ENCODE measurements at regions not wholly inside any gene's neighbourhood (a gene's known extent, or its start where the extent isn't known, plus 50 kb on each side); places are given as distances from the start of the nearest gene placed in this dataset.
"Not testable (repeated sequence)": the region's sequence is repeated elsewhere in the genome, so short reads cannot be mapped to it uniquely, and the experiment has no call there.

DNA sequence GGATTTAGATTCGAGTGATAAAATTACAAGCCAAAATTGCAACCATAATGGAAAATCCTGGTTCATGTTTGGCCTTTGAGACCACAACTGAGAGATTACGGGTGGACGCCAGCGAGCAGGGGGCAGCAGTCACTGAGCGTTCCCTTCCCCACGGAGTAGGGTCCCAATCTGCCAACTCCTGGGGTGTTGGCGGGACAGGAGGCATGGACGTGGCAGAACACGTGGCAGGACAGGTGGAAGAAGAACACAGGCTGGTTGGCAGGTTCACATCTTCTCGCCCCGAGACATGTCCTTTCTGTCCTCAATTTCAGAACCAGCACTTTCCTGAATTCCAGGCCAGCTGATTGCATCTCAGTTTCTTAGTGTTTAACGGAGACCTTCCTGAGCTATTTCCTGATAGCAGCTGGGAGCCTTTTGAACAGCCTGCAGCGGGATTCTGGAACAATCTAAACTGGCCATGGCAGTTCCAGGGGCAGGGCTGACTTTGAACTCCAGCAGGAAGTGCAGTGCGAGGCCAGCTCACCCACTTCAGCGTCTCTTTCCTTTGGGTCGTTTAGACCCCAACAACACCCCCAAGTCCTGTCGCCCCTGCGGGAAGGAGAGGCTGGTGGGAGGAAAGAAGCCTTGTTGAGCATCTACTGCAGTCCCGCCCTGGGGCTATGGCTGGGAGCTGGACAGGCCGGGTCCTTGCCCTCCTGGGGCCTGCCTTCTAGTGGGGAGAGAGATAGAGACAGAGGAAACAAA is 159.1 kb upstream of the FOXF1 start:
- H3F3A ChIP-seq (ENCODE audit: insufficient read depth, low read length) = no peaks in the 10 kb centered on the region
- no peaks in the 10 kb centered on the region for H3K4me1 ChIP-seq (ENCODE audit: low read length)
- no peak overlapping the region for H3K27ac ChIP-seq (ENCODE audit: low read length)
- H3K9ac ChIP-seq (ENCODE audit: low read length) = no peak overlapping the region
- H3K27me3 ChIP-seq (replicated peaks; ENCODE audit: insufficient read depth, low read length) = peaks cover 24% of the 10 kb centered on the region
- no peak overlapping the region for H3K4me2 ChIP-seq (ENCODE audit: low read depth, low read length)
- no peaks in the 10 kb centered on the region for H3K79me2 ChIP-seq (ENCODE audit: low read length)
- no peaks in the 10 kb centered on the region for H3K9me3 ChIP-seq (replicated peaks; ENCODE audit: insufficient read depth, low read length)
- no peak for DNase-seq
- no peak overlapping the region for H2AFZ ChIP-seq (ENCODE audit: low read length)
- H3K36me3 ChIP-seq (replicated peaks; ENCODE audit: insufficient read depth, low read length) = no peaks in the 10 kb centered on the region
- no peaks in the 10 kb centered on the region for H4K20me1 ChIP-seq (ENCODE audit: insufficient read depth, low read length)
- TF ChIP-seq CTCF (IDR thresholded peaks at IDR 0.05; ENCODE audit: low read length) = no peak
- no peak for TF ChIP-seq EZH2phosphoT487 (IDR thresholded peaks at IDR 0.05; ENCODE audit: low read length)
- no peak overlapping the region for H3K4me3 ChIP-seq (ENCODE audit: low read length)
- H3K9me2 ChIP-seq (replicated peaks; ENCODE audit: insufficient read depth, low read length) = no peaks in the 10 kb centered on the region

- DNase-seq; H3K9me2 ChIP-seq (replicated peaks; ENCODE audit: insufficient read depth, low read length); H4K20me1 ChIP-seq (ENCODE audit: insufficient read depth, low read length); H2AFZ ChIP-seq (ENCODE audit: low read length); H3K4me3 ChIP-seq (ENCODE audit: low read length); H3K4me2 ChIP-seq (ENCODE audit: low read depth, low read length); H3K79me2 ChIP-seq (ENCODE audit: low read length); H3K9ac ChIP-seq (ENCODE audit: low read length); H3K27ac ChIP-seq (ENCODE audit: low read length); H3K4me1 ChIP-seq (ENCODE audit: low read length); H3K36me3 ChIP-seq (replicated peaks; ENCODE audit: insufficient read depth, low read length); H3F3A ChIP-seq (ENCODE audit: insufficient read depth, low read length); H3K9me3 ChIP-seq (replicated peaks; ENCODE audit: insufficient read depth, low read length): not testable (repeated sequence)
- H3K27me3 ChIP-seq (replicated peaks; ENCODE audit: insufficient read depth, low read length) = peaks cover 21% of the 10 kb centered on the region
Measured at GRCh38 chr16:86351785-86352139, 158.6 kb upstream of the FOXF1 start.

- H3K9ac ChIP-seq (ENCODE audit: low read length) = no peak overlapping the region
- H3K9me2 ChIP-seq (replicated peaks; ENCODE audit: insufficient read depth, low read length) = no peaks in the 10 kb centered on the region
- no peak overlapping the region for H3K4me3 ChIP-seq (ENCODE audit: low read length)
- no peak overlapping the region for H3K27ac ChIP-seq (ENCODE audit: low read length)
- no peak overlapping the region for H2AFZ ChIP-seq (ENCODE audit: low read length)
- no peak for TF ChIP-seq EZH2phosphoT487 (IDR thresholded peaks at IDR 0.05; ENCODE audit: low read length)
- no peak for TF ChIP-seq EZH2 (optimal IDR thresholded peaks at IDR 0.05; ENCODE audit: low read depth, low read length)
- TF ChIP-seq CTCF (IDR thresholded peaks at IDR 0.05; ENCODE audit: low read length) = no peak
- no peak overlapping the region for H3K4me2 ChIP-seq (ENCODE audit: low read depth, low read length)
- no peaks in the 10 kb centered on the region for H3K9me3 ChIP-seq (replicated peaks; ENCODE audit: insufficient read depth, low read length)
- no peaks in the 10 kb centered on the region for H3F3A ChIP-seq (ENCODE audit: insufficient read depth, low read length)
- no peaks in the 10 kb centered on the region for H4K20me1 ChIP-seq (ENCODE audit: insufficient read depth, low read length)
- peaks cover 27% of the 10 kb centered on the region for H3K27me3 ChIP-seq (replicated peaks; ENCODE audit: insufficient read depth, low read length)
- no peaks in the 10 kb centered on the region for H3K79me2 ChIP-seq (ENCODE audit: low read length)
- H3K36me3 ChIP-seq (replicated peaks; ENCODE audit: insufficient read depth, low read length) = no peaks in the 10 kb centered on the region
- DNase-seq = no peak
- no peaks in the 10 kb centered on the region for H3K4me1 ChIP-seq (ENCODE audit: low read length)
Measured at GRCh38 chr16:86353148-86353547, 157.2 kb upstream of the FOXF1 start.

- Histone ChIP-seq H4K20me1 (ENCODE audit: insufficient read depth, low read length) (no peaks in the 10 kb centered on the region), H3F3A (ENCODE audit: insufficient read depth, low read length) (no peaks in the 10 kb centered on the region), H3K9me2 (replicated peaks; ENCODE audit: insufficient read depth, low read length) (no peaks in the 10 kb centered on the region), H2AFZ (ENCODE audit: low read length) (no peak overlapping the region), H3K4me1 (ENCODE audit: low read length) (no peaks in the 10 kb centered on the region), H3K4me3 (ENCODE audit: low read length) (no peak overlapping the region), H3K79me2 (ENCODE audit: low read length) (no peaks in the 10 kb centered on the region), H3K36me3 (replicated peaks; ENCODE audit: insufficient read depth, low read length) (no peaks in the 10 kb centered on the region), H3K27me3 (replicated peaks; ENCODE audit: insufficient read depth, low read length) (peaks cover 28% of the 10 kb centered on the region), H3K9ac (ENCODE audit: low read length) (no peak overlapping the region), H3K27ac (ENCODE audit: low read length) (no peak overlapping the region), H3K9me3 (replicated peaks; ENCODE audit: insufficient read depth, low read length) (no peaks in the 10 kb centered on the region), H3K4me2 (ENCODE audit: low read depth, low read length) (no peak overlapping the region)
- no peak for TF ChIP-seq CTCF (IDR thresholded peaks at IDR 0.05; ENCODE audit: low read length)
- TF ChIP-seq EZH2 (optimal IDR thresholded peaks at IDR 0.05; ENCODE audit: low read depth, low read length) = no peak
- TF ChIP-seq EZH2phosphoT487 (IDR thresholded peaks at IDR 0.05; ENCODE audit: low read length) = no peak
- DNase-seq = no peak
Measured at GRCh38 chr16:86353948-86354347, 156.4 kb upstream of the FOXF1 start.
